ENCODE measurements at regions not wholly inside any gene's neighbourhood (a gene's known extent, or its start where the extent isn't known, plus 50 kb on each side); places are given as distances from the start of the nearest gene placed in this dataset.
"Not testable (repeated sequence)": the region's sequence is repeated elsewhere in the genome, so short reads cannot be mapped to it uniquely, and the experiment has no call there.

DNA sequence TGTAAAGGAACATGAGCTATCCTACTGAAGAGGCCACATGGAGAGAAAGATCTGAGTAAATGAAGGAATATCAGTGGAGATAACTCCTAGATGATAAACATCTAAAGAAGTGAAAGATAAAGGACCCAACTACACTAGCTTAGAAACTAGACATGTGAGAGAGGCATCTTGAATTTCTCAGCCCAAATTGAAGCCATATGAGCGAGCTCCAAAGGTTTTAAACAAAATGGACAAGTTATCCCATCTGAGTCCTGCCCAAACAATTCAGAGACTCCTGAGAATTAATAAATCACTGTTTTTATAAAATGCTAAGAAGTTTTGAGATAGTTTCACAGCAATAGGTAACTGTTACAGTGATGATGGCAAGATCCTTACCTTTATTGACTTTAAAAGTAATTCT, 438.9 kb downstream of the NAV3 start:
- no peak for DNase-seq

DNA sequence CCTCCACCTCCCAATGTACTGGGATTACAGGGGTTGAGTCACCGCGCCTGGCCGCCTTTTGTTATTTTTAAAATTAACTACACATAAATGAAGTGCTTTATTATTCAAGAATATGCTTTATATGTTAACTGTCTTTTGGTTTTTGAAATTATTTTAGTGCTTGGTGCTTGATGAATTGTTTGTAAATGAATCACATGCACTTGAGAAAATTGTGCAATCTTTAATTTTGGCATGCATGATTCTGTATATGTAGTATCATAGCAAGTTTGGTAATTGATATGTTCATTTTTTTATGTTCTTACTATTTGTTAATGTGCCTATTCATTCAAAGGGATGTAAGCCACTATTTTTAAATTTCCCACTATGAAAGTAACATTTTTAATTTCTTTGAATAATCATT, 440.9 kb downstream of the NAV3 start:
- no peak for DNase-seq

DNA sequence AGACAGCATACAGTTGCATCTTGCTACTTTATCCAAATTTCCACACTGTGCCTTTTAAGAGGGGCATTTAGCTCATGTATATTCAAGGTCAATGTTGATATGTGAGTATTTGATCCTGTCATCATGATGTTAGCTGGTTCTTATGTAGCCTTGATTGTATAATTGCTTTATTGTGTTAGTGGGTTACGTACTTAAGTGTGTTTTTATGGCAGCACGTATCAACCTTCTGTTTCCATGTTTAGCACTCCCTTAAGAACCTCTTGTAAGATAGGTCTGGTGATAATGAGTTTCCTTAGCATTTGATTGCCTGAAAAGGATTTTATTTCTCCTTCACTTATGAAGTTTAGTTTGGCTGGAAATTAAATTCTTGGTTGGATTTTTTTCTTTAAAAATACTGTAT, 445.2 kb downstream of the NAV3 start:
- no peak for DNase-seq

DNA sequence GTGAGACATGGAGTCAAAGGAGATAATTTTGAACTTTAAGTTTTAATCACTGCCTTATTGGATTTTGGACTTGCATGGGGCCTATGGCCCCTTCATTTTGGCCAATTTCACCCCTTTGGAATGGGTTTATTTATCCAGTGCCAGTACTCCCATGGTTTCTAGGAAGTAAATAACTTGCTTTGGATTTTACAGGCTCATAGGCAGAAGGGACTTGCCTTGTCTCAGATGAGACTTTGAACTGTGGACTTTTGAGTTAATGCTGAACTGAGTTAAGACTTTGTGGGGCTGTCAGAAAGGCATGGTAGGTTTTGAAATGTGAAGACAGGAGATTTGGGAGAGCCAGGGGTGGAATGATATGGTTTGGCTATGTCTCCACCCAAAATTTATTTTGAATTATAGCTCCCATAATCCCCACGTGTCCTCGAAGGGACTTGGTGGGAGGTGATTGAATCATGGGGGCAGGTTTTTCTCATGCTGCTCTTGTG, 448.1 kb downstream of the NAV3 start:
- DNase-seq = no peak

DNA sequence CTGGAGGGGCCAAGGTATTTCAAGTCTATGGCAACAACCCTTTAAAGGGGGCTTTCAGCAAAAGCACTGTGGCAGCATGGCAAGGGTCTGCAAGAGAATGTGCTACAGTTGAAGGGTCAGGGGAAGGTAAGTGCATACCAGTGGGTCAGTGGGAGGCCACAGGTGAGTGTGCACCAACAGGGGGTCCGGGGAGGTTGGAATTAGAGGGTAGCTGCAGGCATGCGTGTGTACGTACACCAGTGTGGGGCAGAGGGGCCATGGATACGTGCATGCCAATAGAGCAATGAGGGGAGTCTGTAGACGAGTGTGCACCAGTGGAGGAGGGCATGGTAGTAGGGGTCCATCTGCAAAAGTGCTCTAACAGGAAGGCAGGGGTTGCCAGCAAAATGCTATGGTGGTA, 448.9 kb downstream of the NAV3 start:
- DNase-seq = no peak

DNA sequence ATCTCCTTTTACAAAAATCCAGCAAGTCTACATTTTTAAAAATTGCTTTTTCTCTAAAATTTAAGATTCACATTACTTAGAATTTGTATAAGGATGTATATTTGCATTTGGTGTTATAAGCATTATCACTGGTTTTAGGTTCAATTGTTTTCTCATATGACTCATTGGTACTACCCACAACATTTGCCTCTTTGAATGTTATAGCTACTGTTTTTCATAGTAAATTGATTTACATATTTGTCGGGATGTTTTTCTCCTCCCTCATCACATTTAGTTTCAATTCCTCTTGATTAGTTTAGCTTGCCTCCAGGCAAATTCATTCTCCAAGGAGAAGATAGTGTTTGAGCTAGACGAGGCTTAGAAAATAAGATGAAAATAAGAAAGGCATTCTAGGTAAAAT, 450.4 kb downstream of the NAV3 start:
- DNase-seq = not testable (repeated sequence)

DNA sequence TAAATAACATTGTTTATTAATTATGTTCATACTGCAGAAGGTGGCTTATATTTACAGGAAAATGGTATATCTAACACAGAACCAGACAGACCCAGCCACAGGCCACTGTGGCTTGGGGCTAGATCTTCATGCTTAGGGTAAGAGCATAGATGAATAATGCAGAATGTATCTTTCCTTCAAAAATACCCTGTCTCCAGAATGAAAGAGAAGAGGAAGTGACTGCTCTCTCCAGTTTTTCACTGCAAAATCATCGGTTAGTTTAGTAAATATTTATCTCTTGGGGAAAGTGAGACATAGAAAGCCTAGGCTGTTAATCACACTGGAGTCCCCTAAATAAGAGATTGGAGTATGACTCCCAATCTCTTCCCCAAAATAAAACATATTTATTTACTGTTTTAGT, 453.7 kb downstream of the NAV3 start:
- DNase-seq = no peak

DNA sequence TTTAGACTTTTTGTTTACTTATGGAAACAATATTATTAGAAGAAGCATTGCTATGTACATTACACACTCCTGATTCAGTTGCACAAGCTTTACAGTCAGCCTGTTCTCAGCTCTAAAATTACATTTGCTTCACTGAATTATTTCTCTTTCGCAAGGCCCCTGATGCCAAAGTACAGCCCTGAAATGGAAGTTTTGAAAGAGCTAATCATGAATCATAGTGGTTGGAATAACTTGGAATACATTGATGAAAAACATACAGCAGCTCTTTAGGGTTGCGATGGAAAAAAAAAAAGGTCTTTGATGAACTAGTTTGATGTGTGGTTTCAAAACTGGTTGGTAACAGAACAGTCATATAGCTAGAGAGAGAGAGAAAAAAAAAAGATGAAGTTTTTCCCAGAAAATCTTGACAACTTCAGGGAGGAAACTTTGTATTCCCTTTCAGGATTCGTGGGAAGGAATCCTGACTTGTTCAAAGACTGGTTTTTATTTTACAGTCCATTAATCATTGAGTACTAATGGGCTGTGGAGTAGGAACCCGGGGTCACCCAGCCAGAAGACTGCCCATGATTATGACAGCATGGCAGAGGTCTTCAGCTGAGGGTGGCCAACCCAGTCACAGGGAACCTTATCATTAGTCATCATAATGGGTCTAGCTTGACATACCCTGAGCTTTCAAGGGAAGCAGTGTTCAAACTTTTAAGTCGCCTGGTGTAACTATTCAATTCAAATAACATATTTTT, 460.1 kb downstream of the NAV3 start:
- DNase-seq = no peak

DNA sequence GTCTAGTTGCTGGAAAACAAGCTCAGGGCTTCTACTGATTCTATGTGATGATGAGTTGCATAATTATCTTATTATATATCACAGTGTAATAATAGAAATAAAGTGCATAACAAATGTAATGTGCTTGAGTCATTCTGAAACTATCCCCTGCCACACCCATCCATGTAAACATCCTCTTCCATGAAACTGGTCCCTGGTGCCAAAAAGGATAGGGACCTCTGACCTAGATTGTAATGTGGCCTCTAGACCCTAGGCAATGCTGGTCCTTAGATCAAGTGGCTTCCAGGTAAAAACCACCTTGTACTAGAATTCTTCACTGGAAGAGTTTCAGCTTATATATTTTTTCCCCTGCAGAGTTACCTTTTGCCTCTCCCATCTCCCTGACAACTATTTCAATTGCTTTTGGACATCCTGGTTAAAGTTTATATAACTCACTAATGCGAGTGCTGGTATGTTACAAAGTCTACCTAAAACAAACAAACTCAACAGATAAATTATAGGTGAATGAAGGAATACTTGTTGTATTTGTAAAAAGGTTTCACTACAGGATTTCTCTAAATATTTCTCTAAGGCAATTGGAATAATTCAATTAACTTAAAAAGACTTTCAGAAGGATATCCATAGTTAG, 462.5 kb downstream of the NAV3 start:
- no peak for DNase-seq

DNA sequence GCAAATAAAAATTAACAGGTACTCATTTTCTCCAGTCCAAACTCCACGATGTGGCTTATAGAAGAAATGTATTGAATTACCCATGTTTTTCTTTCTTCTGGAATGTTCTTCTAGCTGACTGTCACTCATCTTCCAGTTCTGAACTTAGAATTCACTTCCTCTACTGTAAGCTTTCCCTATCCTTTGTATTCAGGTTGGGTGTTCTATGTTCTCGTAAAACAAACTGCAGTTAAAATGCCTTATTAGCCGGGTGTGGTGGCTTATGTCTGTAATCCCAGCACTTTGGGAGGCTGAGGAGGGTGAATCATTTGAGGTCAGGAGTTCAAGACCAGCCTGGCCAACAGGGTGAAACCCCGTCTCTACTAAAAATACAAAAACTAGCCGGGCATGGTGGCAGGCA, 470.6 kb downstream of the NAV3 start:
- not testable (repeated sequence) for DNase-seq

DNA sequence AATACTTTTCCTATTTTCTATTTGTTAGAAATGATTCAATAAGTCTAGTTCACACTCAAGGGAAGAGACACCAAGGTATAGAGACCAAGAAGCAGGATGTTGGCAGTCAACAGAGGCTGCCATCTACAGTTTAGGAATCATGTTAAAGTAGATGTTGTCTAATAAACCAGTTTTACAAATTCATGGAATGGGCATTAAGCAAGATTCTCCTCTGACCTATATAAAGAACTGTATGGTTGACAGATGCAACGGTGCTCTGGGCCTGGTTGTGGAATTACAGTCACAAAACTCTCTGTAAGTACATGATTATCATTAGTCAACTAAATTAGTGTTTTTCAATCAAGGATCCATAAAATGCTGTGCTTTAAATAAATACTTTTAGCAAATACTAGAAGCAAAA, 475.1 kb downstream of the NAV3 start:
- no peak for DNase-seq

DNA sequence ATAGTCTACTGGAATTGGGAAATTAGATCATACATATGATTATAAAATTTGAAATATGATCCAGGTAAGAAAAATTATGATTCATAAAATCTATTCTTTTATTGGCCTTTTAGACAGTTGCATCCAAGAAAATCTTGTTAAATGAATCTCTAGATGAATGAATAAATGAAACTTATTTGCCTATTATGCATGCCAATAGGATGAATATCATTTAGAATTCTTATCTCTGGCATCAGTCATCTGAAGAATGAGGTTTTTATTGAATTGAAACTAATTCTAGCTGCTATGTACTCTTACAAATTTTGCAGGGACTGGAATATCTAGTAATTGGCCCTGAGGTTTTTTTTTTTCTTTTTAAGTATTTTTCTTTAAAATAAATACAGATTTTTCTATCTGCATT, 475.5 kb downstream of the NAV3 start:
- DNase-seq = no peak

DNA sequence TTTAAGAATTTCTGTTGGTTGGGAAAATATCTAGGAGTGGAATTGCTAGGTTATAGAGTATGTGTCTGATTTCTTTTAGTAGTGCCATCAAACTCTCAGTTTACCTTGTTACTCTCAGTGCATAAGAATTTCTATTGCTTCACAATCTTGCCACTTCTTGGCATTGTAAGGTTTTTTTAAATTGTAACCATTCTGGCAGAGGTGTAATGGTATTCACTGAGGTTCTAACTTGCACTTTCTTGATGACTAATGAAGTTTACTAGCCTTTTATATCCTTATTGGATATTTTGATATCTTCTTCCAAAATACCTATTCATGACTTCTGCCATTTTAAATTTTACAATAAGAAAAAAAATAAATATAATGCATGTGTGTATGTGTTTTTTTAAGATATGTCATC, 478.0 kb downstream of the NAV3 start:
- no peak for DNase-seq

DNA sequence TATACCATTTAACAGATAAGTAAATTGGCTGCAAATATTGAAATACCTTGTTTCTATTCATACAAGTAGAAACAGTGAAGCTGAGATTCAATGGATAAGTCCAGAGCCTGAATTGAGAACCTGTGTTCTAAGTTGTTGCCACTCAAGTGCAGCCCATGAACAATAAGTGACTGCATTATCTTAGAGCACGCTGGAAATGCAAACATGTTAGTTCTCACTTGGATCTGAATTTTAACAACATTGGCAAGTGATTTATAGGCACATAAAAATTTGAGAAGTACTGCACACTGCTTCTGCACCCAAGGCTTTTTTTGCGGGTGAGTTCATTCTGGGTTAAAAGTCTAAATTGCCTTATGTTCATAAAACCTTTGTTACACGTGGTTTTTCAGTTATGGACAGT, 484.3 kb downstream of the NAV3 start:
- DNase-seq = no peak

DNA sequence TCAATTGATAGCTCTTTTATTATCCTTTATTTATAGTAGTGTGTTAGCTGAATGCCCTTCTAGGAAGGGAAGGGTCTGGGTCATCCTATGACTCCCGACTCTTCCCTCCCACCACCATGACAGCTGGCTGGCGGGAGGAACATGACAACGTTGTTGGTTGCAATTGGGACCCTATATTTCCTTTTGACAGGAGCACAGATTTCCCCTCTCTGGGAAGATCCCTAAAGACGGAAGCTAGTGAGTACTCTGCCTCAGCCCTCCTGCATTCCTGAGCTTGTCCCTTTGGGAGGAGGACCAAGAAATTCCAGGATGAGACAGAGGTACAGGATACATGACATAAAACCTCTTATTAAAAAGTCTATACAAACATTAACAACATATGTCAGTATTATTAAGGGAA, 485.4 kb downstream of the NAV3 start:
- no peak for DNase-seq

DNA sequence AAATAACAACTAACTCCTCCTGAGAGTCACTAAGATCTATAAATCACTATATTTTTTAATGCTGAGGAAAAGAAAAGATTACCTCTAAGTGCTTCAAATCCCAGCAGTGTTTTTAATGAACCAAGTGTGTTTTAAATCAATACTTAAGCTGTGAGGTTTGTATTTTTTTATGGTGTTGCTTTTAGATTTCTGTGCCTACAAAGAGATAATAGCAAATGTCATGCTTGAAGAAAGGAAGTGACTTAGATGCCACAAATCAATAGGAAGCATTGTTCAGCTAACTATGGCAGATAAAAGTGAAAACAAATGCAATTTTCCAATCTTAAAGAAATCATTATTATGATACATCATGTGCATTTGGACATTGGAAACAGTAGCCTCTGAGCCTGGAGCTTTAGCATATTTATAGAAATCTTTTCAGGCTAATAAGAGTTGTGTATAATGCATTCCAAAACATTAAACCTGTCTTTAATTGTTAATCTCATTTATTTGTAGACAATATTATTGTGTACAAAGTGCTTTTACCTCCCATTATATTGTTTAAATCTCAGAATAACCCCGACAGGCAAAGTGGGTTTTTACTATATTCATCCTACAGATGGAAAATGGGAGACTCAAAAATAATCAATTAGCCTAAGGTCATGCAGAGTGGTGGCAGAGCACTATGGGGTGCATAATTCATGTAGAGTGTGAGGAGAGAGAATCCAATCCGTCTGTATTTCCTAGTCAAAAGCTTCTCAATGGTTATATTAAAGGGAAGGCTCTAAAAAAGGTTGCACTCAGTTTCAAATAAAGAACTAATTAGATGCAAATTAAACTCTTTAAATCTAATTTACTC, 486.2 kb downstream of the NAV3 start:
- DNase-seq = no peak

DNA sequence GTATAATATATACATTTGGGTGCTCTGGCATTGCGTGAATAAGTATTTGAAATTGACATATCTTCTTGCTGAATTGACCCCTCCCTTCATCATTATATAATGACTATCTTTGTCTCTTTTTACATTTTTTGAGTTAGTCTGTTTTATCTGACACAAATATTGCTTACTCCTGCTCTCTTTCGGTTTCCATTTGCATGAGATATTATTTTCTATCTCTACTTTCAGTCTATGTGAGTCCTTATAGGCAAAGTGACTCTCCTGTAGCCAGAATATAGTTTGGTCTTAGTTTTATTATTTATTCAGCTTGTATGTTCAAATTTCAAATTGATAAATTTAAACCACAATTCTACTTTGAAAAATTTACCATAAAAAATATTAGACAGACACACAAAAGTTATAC, 491.0 kb downstream of the NAV3 start:
- DNase-seq = no peak

DNA sequence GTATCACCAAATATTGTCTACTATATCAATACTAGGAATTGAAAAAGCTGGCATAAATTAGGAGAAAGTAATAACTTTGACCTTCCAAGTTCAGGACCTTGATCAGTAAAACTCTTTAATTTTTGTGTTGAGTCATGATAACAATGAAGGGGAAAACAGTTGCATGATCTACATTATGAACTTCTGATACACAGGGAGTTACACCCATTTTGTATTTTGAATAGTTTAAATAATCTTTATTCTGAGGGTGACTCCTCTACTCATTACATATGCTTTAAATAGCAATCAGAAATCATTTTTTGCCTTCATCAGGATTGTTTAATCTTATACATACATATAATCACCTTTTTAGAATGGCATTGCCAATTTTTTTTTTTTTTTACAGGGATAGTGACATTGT, 492.5 kb downstream of the NAV3 start:
- no peak for DNase-seq

DNA sequence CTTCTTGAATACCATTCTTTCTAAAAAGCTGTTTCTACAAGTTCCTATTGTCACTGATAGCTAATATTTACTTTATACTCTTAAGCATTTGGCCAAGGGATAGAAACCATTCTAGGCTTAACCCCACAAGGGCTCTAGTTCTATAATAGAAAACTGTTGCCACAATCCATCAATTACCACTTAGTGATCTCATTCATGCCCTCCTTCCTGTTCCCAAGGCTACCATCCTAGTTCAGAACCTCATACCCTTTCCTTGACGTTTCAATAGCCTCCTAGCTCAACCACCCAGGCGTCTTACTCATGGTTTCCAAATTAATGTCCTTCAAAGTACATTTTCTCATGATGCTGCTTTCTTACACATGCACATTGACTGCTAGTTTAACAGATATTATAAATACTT, 493.5 kb downstream of the NAV3 start:
- no peak for DNase-seq

DNA sequence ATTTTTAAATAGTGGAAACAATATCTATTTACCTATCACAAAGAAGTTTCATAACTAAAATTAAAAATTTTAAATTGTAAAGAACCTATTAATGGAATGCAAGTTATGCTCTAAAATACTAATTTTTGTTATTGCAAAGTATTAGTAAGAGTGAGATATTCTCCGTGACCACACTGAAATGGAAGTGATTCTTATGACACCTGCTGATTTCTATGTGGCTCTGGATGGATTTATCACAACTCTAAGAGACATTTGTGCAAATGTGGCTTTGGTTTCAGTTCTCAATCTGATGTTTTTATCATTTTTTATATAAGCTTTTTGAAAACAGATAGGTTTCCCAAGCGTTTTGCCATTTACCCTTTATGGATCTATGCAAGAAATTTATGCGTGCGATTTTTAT, 497.8 kb downstream of the NAV3 start:
- no peak for DNase-seq

DNA sequence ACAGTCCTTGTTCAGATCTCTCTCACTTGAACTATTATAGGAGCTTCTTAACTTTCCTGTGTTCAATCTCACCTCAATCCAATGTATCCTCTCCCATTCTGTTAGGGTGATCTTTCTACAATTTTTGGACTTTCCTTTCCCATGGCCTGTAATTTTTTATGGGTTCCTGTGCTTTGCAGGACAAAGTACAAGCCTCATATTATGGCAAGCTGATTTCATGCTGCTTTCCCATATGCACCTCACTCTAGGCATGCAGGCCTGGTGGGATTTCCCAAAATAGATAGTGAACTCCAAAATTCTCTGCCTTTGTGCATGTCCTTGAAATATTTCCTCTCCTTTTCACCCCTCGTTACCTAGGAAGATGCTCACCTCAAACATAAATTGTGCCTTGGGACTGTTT, 499.4 kb downstream of the NAV3 start:
- no peak for DNase-seq

DNA sequence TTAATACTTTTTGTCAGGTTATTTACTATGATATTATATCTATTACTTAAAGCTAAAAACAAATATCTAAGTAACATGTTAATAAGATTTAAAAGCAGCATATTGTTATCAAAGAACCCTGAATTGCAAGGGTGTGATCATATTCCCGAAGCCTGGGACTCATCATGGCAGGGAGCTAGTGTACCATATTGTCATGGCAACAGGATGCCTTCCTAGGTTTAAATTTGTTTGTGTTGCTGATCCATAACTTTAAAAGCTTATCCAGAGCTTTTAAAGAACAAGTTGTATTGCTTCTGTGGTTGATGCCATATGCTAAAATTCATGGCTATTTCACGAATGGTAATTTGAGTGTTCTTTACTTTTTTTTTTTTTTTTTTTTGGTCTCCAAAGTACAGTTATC, 500.5 kb downstream of the NAV3 start:
- no peak for DNase-seq

DNA sequence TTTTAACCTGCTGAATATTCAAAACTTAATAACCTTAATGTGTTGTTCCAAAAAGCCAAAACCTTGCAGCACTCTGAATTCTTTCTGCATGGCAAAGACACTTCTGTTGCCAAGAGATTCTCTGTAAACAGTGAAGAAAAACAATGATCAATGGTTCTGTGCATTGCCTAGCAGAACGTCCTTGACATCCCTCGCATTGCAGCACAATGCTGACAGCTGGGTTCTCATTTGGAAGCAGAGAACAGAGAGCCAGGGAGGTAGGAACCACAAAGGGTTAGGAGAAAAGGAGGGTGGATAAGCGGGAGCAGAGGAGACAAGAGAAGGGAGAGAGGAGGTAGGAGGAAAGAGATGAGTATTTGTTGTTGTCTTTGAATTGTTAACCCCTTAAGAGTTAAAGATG, 501.1 kb downstream of the NAV3 start:
- DNase-seq = no peak

All from suppressor macrophage (primary cell).